SH-SY5Y (cell line): ENCODE measurements at regions not wholly inside any gene's neighbourhood (a gene's known extent, or its start where the extent isn't known, plus 50 kb on each side); places are given as distances from the start of the nearest gene placed in this dataset.

Experiments used
- GATA2 ChIP-seq: IDR thresholded peaks from 2 replicates; pipeline ENCODE4 v1.6.1; 2011; ENCODE audit warnings: mild to moderate bottlenecking, low read depth, low read length
- GATA3 ChIP-seq: IDR thresholded peaks from 2 replicates; pipeline ENCODE4 v1.6.1; 2011; ENCODE audit warnings: low read depth, mild to moderate bottlenecking, low read length, moderate library complexity

GRCh38 chr6:134421501-134421900 is 103.6 kb upstream of the SGK1 start:
- TF ChIP-seq GATA2 (no peak), GATA3 (no peak)
